Neural cell (in vitro differentiated cells): ENCODE measurements at regions not wholly inside any gene's neighbourhood (a gene's known extent, or its start where the extent isn't known, plus 50 kb on each side); places are given as distances from the start of the nearest gene placed in this dataset.

Experiments
- CTCF ChIP-seq: fragments of 450-650 bp; IDR thresholded peaks from 2 replicates; pipeline ENCODE4 v1.5.1; 2014; ENCODE audit warnings: antibody characterized with exemption, mild to moderate bottlenecking, moderate library complexity; ENCODE audit not compliant: poor library complexity, severe bottlenecking
- EP300 ChIP-seq: fragments of 450-650 bp; conservative IDR thresholded peaks from 2 replicates; pipeline ENCODE4 v1.6.1; 2014; ENCODE audit warnings: antibody characterized with exemption, mild to moderate bottlenecking, moderate library complexity; ENCODE audit not compliant: poor library complexity, severe bottlenecking
- EZH2 ChIP-seq: fragments of 200-600, 300-800 bp; shearing (Covaris generic), sonication (generic); IDR thresholded peaks from 2 replicates; pipeline ENCODE4 v1.6.1; 2014; ENCODE audit warnings: antibody characterized with exemption, low read length, borderline replicate concordance, mild to moderate bottlenecking; ENCODE audit not compliant: insufficient read depth, poor library complexity, severe bottlenecking
- POLR2AphosphoS5 ChIP-seq: IDR thresholded peaks from 2 replicates; pipeline ENCODE4 v1.6.1; 2012
- RAD21 ChIP-seq: fragments of 450-650 bp; conservative IDR thresholded peaks from 2 replicates; pipeline ENCODE4 v1.6.1; 2014; ENCODE audit warnings: antibody characterized with exemption, mild to moderate bottlenecking, moderate library complexity
- SMC3 ChIP-seq: fragments of 450-650 bp; conservative IDR thresholded peaks from 2 replicates; pipeline ENCODE4 v1.6.1; 2014; ENCODE audit warnings: antibody characterized with exemption, mild to moderate bottlenecking, moderate library complexity; ENCODE audit not compliant: poor library complexity

DNA sequence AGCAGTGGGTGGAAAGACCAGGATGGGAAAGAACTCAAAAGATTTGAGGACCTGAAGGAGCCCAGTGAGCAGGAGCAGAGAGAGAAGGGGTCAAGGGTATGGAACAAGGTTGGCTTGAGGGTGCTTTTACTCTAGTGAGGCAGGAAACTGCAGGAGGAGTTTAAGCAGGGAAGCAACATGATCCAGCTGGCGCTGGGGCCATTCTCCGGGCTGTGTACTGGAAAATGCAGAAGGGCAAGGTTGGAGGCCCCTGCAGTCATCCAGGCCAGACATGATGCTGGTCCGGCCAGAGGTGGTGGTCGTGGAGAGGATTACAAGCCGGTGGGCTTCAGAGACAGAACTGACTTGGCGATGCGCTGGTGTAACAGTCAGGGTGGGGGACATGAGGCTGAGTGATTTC is 81.8 kb downstream of the LSM3 start:
- no peak for TF ChIP-seq EZH2
- no peak for TF ChIP-seq RAD21
- no peak for TF ChIP-seq CTCF
- no peak for TF ChIP-seq POLR2AphosphoS5
- TF ChIP-seq EP300 = no peak
- TF ChIP-seq SMC3 = no peak
